ENCODE measurements at regions not wholly inside any gene's neighbourhood (a gene's known extent, or its start where the extent isn't known, plus 50 kb on each side); places are given as distances from the start of the nearest gene placed in this dataset.

DNA sequence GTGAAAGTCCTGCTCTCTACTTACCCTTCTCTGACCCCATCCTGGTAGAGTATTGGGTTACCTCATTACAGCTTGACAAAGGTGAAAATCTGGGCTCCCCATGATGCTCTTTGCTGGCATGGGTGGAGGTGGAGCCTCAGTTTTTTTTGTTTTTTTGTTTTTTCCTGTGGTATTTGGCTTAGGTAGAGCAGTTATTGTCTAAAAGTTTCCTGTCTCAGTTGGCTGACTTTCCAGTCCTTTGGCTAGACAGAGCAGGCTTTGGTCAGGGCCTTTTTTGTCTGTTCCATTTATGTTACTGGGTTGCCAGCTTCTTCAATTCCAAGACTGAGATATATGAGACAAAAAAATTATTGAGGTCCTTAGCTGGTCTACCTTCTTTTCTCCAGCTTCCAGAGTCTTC is 163.4 kb downstream of the GALC start:
- Histone ChIP-seq H3K9ac (ENCODE audit: low read length) (no peak overlapping the region), H4K20me1 (ENCODE audit: insufficient read depth) (no peaks in the 10 kb centered on the region), H3F3A (ENCODE audit: insufficient read depth, low read length, poor library complexity, severe bottlenecking) (no peaks in the 10 kb centered on the region)

GRCh38 chr14:87824266-87824665 is 168.7 kb downstream of the GALC start:
- Histone ChIP-seq H3K4me3 (ENCODE audit: low read length) (no peak overlapping the region), H4K20me1 (ENCODE audit: insufficient read depth) (no peaks in the 10 kb centered on the region), H3K27ac (ENCODE audit: low read length) (no peak overlapping the region), H2AFZ (ENCODE audit: low read depth, low read length) (no peak overlapping the region), H3K9me3 (ENCODE audit: low read length) (no peaks in the 10 kb centered on the region), H3K36me3 (ENCODE audit: insufficient read depth, low read length) (no peaks in the 10 kb centered on the region), H3F3A (ENCODE audit: insufficient read depth, low read length, poor library complexity, severe bottlenecking) (no peaks in the 10 kb centered on the region), H3K79me2 (replicated peaks; ENCODE audit: insufficient read depth, low read length) (no peaks in the 10 kb centered on the region), H3K4me2 (ENCODE audit: low read length) (no peak overlapping the region), H3K9ac (ENCODE audit: low read length) (no peak overlapping the region), H3K9me2 (ENCODE audit: insufficient read depth, low read length) (no peaks in the 10 kb centered on the region), H3K27me3 (ENCODE audit: insufficient read depth, low read depth, low read length) (no peaks in the 10 kb centered on the region)
- TF ChIP-seq MXI1 (conservative IDR thresholded peaks at IDR 0.05; ENCODE audit: poor library complexity, severe bottlenecking) (no peak), RAD21 (conservative IDR thresholded peaks at IDR 0.05) (no peak), REST (IDR thresholded peaks at IDR 0.05; ENCODE audit: borderline replicate concordance) (no peak), EP300 (conservative IDR thresholded peaks at IDR 0.05; ENCODE audit: poor library complexity, severe bottlenecking) (no peak), SMC3 (conservative IDR thresholded peaks at IDR 0.05; ENCODE audit: poor library complexity) (no peak), TAF1 (IDR thresholded peaks at IDR 0.05; ENCODE audit: low read depth) (no peak), POLR2AphosphoS5 (IDR thresholded peaks at IDR 0.05) (no peak), EZH2 (IDR thresholded peaks at IDR 0.05; ENCODE audit: borderline replicate concordance, insufficient read depth, low read length, poor library complexity, severe bottlenecking) (no peak)
- TF ChIP-seq, protein P1, sequence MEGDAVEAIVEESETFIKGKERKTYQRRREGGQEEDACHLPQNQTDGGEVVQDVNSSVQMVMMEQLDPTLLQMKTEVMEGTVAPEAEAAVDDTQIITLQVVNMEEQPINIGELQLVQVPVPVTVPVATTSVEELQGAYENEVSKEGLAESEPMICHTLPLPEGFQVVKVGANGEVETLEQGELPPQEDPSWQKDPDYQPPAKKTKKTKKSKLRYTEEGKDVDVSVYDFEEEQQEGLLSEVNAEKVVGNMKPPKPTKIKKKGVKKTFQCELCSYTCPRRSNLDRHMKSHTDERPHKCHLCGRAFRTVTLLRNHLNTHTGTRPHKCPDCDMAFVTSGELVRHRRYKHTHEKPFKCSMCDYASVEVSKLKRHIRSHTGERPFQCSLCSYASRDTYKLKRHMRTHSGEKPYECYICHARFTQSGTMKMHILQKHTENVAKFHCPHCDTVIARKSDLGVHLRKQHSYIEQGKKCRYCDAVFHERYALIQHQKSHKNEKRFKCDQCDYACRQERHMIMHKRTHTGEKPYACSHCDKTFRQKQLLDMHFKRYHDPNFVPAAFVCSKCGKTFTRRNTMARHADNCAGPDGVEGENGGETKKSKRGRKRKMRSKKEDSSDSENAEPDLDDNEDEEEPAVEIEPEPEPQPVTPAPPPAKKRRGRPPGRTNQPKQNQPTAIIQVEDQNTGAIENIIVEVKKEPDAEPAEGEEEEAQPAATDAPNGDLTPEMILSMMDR (IDR thresholded peaks at IDR 0.05; ENCODE audit: poor library complexity, severe bottlenecking): no peak

More for the DNA sequence above, 163.4 kb downstream of the GALC start:
- Histone ChIP-seq H3K4me3 (ENCODE audit: low read length) (no peak overlapping the region), H3K9me3 (ENCODE audit: low read length) (no peaks in the 10 kb centered on the region), H3K27ac (ENCODE audit: low read length) (no peak overlapping the region), H2AFZ (ENCODE audit: low read depth, low read length) (no peak overlapping the region), H3K9me2 (ENCODE audit: insufficient read depth, low read length) (no peaks in the 10 kb centered on the region), H3K79me2 (replicated peaks; ENCODE audit: insufficient read depth, low read length) (no peaks in the 10 kb centered on the region), H3K27me3 (ENCODE audit: insufficient read depth, low read depth, low read length) (no peaks in the 10 kb centered on the region), H3K4me2 (ENCODE audit: low read length) (no peak overlapping the region), H3K36me3 (ENCODE audit: insufficient read depth, low read length) (no peaks in the 10 kb centered on the region)
- no peak for TF ChIP-seq TAF1 (IDR thresholded peaks at IDR 0.05; ENCODE audit: low read depth)
- no peak for TF ChIP-seq RAD21 (conservative IDR thresholded peaks at IDR 0.05)

- H3K27ac ChIP-seq (ENCODE audit: low read length): no peak overlapping the region
- no peak overlapping the region for H3K4me3 ChIP-seq (ENCODE audit: low read length)
- no peak overlapping the region for H2AFZ ChIP-seq (ENCODE audit: low read depth, low read length)
- H4K20me1 ChIP-seq (ENCODE audit: insufficient read depth): no peaks in the 10 kb centered on the region
- H3K27me3 ChIP-seq (ENCODE audit: insufficient read depth, low read depth, low read length): no peaks in the 10 kb centered on the region
- H3F3A ChIP-seq (ENCODE audit: insufficient read depth, low read length, poor library complexity, severe bottlenecking): no peaks in the 10 kb centered on the region
- no peaks in the 10 kb centered on the region for H3K9me2 ChIP-seq (ENCODE audit: insufficient read depth, low read length)
- TF ChIP-seq MXI1 (conservative IDR thresholded peaks at IDR 0.05; ENCODE audit: poor library complexity, severe bottlenecking) (no peak), EP300 (conservative IDR thresholded peaks at IDR 0.05; ENCODE audit: poor library complexity, severe bottlenecking) (no peak), RAD21 (conservative IDR thresholded peaks at IDR 0.05) (no peak), EZH2 (IDR thresholded peaks at IDR 0.05; ENCODE audit: borderline replicate concordance, insufficient read depth, low read length, poor library complexity, severe bottlenecking) (no peak), REST (IDR thresholded peaks at IDR 0.05; ENCODE audit: borderline replicate concordance) (no peak), POLR2AphosphoS5 (IDR thresholded peaks at IDR 0.05) (no peak), TAF1 (IDR thresholded peaks at IDR 0.05; ENCODE audit: low read depth) (no peak), SMC3 (conservative IDR thresholded peaks at IDR 0.05; ENCODE audit: poor library complexity) (no peak)
- TF ChIP-seq, protein P1 (IDR thresholded peaks at IDR 0.05; ENCODE audit: poor library complexity, severe bottlenecking): no peak
- no peak overlapping the region for H3K4me2 ChIP-seq (ENCODE audit: low read length)
- H3K36me3 ChIP-seq (ENCODE audit: insufficient read depth, low read length): no peaks in the 10 kb centered on the region
- no peaks in the 10 kb centered on the region for H3K9me3 ChIP-seq (ENCODE audit: low read length)
- H3K9ac ChIP-seq (ENCODE audit: low read length): no peak overlapping the region
- no peaks in the 10 kb centered on the region for H3K79me2 ChIP-seq (replicated peaks; ENCODE audit: insufficient read depth, low read length)
Measured at GRCh38 chr14:87816416-87816815, 176.6 kb downstream of the GALC start.
